ENCODE measurements at regions not wholly inside any gene's neighbourhood (a gene's known extent, or its start where the extent isn't known, plus 50 kb on each side); places are given as distances from the start of the nearest gene placed in this dataset.
"Not testable (repeated sequence)": the region's sequence is repeated elsewhere in the genome, so short reads cannot be mapped to it uniquely, and the experiment has no call there.

DNA sequence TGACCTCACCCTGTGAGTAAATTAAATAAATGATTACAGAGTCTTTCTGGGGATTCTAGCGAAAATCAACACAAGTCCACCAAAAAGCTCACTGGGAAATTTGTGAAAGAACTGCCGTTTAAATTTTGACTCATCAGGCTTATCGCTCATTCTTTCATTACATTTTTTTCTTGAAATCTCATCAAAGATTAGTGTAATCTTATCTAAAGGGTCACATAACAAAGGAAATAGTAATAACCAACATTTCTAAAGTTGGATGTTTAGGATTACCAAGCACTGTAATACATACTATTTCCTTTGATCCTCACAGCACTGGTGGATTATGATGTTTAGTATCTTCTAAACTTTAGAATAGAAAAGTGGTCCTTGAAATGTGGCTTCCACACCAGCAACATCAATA, 111.1 kb upstream of the CBLB start:
- DNase-seq (ENCODE audit: low read depth), result no peak

GRCh38 chr3:105982207-105982606, 113.4 kb upstream of the CBLB start:
- no peak for DNase-seq (ENCODE audit: low read depth)

DNA sequence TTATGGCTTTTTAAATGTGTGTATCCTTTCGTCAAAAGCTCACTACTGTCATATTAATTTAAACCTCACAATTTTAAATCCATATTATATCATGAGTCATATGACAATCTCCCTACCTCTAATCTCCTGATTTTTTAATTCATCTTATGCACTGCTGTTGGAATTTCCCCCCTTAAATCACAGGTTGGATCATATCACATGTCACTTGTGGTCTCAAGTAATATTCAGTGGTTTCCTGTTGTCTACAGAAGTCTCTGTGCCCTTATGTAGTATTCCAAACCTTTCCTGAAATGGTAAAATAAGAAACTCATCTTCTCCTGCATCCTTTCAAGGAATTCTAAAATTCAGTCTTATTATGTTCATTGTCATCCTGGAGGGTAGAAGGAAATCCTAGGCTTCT, 116.0 kb upstream of the CBLB start:
- no peak for DNase-seq (ENCODE audit: low read depth)

GRCh38 chr3:105986343-105986742, 117.5 kb upstream of the CBLB start:
- not testable (repeated sequence) for DNase-seq (ENCODE audit: low read depth)

- no peak for DNase-seq (ENCODE audit: low read depth)
These were observed 119.0 kb upstream of the CBLB start for GRCh38 chr3:105987809-105988208.

- no peak for DNase-seq (ENCODE audit: low read depth)
These were observed 119.9 kb upstream of the CBLB start for GRCh38 chr3:105988540-105989212.

DNA sequence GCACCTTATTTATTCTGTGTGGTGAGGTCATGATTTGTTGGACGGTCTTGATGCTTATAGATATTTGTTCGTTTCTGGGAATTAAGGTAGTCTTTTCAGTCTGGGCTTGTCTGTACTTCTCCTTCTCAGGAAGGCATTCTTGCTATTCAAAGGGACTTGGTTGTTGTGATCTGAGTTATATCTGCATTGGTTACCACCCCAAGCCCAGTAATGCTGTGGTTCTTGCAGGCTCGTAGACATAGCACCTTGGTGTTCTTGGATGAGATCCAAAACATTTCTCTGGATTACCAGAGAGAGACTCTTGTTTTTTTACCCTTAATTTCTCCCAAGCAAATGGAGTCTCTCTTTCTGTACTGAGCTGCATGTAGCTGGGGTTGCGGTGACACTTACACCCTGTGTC, 128.0 kb upstream of the CBLB start:
- DNase-seq (ENCODE audit: low read depth), result no peak

GRCh38 chr3:105997466-105997799, 128.6 kb upstream of the CBLB start:
- no peak for DNase-seq (ENCODE audit: low read depth)

- DNase-seq (ENCODE audit: low read depth), result no peak
These were observed 129.2 kb upstream of the CBLB start for GRCh38 chr3:105997800-105998526.

DNA sequence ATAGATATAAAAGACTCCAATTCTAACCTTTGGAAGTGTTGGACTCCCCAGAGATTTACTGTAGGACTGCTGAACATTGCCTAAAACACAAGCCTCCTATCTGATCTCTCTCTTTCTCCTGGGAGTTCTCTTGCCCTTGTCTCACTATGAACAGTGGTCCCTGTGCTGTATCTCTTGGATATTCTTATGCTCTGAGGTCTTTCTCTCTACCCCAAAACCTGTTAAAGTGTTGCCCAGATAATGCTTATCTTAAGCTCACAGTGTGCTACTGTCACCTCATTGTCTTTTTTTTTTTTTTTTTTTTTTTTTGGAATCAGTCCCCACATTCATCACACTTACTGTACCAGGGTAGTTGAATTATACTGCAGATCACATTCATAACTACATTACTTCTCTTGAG, 131.0 kb upstream of the CBLB start:
- DNase-seq (ENCODE audit: low read depth), result no peak

DNA sequence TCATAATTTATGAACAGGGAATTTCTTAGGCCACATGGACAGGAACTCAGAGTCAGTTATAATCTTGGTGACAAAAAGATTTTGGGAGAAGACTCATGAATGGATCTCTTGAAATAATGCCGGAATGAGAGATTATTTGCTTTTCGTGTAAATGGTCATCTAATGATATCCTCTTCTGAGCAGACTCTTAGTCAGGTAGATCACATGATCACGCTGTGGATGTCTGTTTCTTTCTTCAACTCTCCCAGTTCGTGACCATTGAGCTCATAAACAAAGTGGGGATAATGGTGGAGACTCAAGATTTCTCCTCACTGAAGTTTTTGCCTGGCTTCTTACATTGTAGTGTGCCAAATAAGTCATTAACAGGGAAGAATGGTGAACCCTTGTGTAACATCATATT, 133.1 kb upstream of the CBLB start:
- DNase-seq (ENCODE audit: low read depth), result no peak

GRCh38 chr3:106004137-106004681, 135.4 kb upstream of the CBLB start:
- DNase-seq (ENCODE audit: low read depth), result no peak

DNA sequence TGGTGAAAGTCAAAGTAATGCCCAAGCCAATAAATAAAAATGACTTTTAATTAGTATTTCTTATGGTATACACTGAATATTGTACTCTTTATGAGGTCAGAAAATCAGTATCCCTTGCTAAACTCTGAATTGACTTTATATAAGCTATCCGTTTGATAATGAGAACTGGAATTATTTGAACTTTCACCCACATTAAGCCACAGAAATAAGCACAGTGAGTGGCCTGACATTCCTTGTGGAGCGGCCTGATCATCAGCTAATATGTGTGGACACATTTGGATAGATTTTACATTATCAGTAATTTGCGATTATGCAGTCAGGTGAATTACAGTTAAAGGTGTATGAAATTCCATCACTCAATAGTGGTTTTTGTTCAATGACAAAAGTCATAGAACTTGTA, 136.0 kb upstream of the CBLB start:
- no peak for DNase-seq (ENCODE audit: low read depth)

DNA sequence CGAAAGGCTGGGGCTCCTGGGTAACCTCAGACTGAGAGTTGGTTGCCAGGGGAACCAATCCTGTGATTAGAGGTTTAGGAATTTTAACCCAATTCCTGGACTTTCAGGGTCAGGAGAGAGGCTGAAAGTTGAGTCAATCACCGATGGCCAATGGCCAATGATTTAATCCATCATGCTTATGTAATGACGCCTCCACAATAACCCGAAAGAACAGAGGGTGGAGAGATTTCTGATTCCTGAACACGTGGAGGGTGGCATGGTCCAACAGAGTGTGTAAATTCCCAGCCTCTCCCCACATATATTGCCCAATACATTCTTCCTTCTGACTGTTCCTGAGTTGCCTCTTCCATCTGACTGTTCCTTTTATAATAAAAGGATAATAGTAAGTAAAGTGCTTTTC, 137.2 kb upstream of the CBLB start:
- DNase-seq (ENCODE audit: low read depth), result no peak

DNA sequence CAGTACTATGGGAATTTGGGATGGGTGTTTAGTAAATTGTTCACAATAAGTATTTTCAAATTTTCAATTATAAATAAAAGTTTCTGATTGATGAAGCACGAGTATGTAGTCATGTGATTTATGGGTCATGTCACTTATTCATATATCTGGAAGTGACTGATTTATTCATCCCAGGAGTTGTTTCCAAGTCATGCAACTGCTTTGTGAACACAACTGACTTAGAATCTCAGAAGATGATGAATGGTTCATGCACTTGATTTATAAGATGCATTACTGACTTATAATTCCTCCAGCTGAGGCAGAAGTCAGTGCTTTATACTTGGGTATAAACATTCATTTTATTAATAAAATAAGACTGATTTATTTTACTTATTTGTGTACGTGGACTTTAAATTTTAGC, 137.8 kb upstream of the CBLB start:
- DNase-seq (ENCODE audit: low read depth), result no peak

DNA sequence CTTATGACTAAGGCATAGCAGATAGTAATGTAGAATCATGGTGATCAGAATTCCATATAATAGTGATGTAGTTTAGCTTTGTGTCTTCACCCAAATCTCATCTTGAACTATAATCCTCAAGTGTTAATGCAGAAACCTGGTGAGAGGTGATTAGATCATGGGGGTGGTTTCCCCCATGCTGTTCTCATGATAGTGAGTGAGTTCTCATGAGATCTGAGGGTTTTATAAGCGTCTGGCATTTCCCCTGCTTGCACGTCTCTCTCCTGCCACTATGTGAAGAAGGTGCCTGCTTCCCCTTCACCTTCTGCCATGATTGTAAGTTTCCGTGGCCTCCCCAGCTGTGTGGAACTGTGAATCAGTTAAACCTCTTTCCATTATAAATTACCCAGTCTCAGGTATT, 138.7 kb upstream of the CBLB start:
- DNase-seq (ENCODE audit: low read depth), result no peak

GRCh38 chr3:106008766-106009165, 140.0 kb upstream of the CBLB start:
- no peak for DNase-seq (ENCODE audit: low read depth)

GRCh38 chr3:106010829-106011228, 142.0 kb upstream of the CBLB start:
- DNase-seq (ENCODE audit: low read depth), result no peak

DNA sequence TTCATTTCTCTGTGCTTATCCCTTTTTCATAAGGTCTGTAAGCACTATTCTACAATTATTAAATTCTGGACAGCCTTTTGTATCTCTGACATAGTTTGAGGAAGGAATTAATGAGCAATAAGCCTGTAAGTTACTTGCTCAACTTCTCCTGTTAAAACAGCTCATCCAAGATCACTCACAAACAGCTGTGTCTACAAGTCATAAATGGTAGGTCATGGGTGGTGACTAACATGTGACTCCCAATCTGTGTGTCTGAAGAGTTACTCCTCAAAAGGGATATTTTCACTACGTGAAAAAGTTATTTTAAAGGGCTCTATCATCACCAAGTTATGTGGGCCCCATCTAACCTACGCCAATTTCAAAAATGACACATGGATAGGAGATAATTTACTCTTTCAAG, 145.2 kb upstream of the CBLB start:
- DNase-seq (ENCODE audit: low read depth), result no peak

GRCh38 chr3:106014518-106014917, 145.7 kb upstream of the CBLB start:
- DNase-seq (ENCODE audit: low read depth), result no peak

DNA sequence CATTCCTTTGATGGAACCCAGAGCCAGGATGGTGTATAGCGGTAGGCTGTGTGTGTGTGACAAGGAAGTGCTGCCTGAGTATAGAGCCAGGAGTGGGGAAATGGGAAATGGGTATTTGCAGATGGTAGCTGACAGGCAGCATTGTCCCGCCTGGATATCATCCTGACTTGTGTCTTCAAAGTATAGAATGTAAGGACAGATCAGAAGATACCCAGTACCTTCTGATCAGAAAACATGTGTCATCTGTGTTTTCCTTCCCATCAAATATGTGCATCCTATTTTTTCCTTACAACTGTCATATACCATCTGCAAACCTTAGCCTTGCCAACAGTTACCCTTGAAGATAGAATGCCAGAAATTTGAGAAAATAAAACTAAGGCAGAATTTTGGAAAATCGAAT, 146.2 kb upstream of the CBLB start:
- DNase-seq (ENCODE audit: low read depth), result no peak

DNA sequence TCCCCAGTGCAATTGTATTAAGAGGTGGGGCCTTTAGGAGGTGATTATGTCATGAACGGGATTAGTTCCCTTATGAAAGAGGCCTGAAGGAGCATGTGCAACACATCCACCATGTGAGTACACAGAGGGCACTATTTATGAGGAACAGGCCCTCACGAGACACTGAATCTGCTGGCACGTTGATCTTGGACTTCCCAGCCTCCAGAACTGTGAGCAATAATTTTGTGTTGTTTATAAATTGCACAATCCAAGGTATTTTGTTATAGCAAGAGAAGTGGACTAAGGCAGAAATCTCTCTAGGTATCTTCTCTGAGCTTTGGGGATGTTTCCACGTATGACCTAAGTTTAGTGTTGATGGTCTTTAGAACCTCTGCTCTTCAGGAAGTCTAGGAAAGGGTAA, 149.3 kb upstream of the CBLB start:
- DNase-seq (ENCODE audit: low read depth), result no peak

- DNase-seq (ENCODE audit: low read depth), result no peak
These were observed 150.2 kb upstream of the CBLB start for GRCh38 chr3:106018929-106019550.

Data from stimulated activated CD8-positive, alpha-beta memory T cell treated with anti-CD3 and anti-CD28 coated beads, Interleukin-15, amount 100 ng/mL, for 24 hours (primary cell).